Endothelial cell of umbilical vein (primary cell): ENCODE measurements at regions not wholly inside any gene's neighbourhood (a gene's known extent, or its start where the extent isn't known, plus 50 kb on each side); places are given as distances from the start of the nearest gene placed in this dataset.

Experiments used
- BruUV-seq: library from RNA; stranded (reverse); fragments of 400-500 nt; replicated peaks from 2 replicates; lab custom pipeline; 2021; lab: Mats Ljungman, UMichigan
- CTCF ChIA-PET: fragments of 300-600, 350-600 bp; sonication (Branson Sonifier 250); formaldehyde crosslinking; loops from one replicate; lab custom pipeline; 2021; ENCODE audit warnings: antibody characterized with exemption, inconsistent platforms; lab: Charles Lee
- POLR2A ChIA-PET: fragments of 300-600, 350-600 bp; sonication (Branson Sonifier 250); formaldehyde crosslinking; loops from one replicate; lab custom pipeline; 2021; ENCODE audit warnings: antibody characterized with exemption, inconsistent platforms; lab: Charles Lee
- DNase-seq: peaks from one replicate; pipeline ENCODE4 v3.0.0-alpha.2; 2011; ENCODE audit warnings: low read depth, low spot score
- FAIRE-seq: peaks from 2 replicates; lab custom pipeline; 2011; peaks lifted over from hg19 to GRCh38; lab: Jason Lieb, UNC
- H2AFZ ChIP-seq: 2 replicates; pipeline ENCODE4 v1.6.0; 2012; ENCODE audit warnings: low read depth, low read length, control low read depth, inconsistent platforms
- H3K27ac ChIP-seq: 2 replicates; pipeline ENCODE4 v1.5.1; 2011; ENCODE audit warnings: low read depth, mild to moderate bottlenecking, control low read depth, low read length, moderate library complexity; ENCODE audit not compliant: insufficient read depth
- H3K27me3 ChIP-seq, 2 experiments: 2 replicates each; pipeline versions ENCODE4 v1.6.0 to v1.6.1; 2011; ENCODE audit warnings: low read length in 2 of 2, mixed read lengths in 1 of 2; ENCODE audit not compliant: control insufficient read depth in 2 of 2, insufficient read depth in 2 of 2
- H3K36me3 ChIP-seq, 2 experiments: 2 replicates in 1 of 2; 3 replicates in 1 of 2; pipeline ENCODE4 v1.5.1; 2011; ENCODE audit warnings: low read length in 2 of 2, mild to moderate bottlenecking in 1 of 2, moderate library complexity in 1 of 2; ENCODE audit not compliant: control insufficient read depth in 2 of 2, insufficient read depth in 2 of 2; ENCODE audit errors: extremely low read depth in 1 of 2
- H3K4me1 ChIP-seq: 3 replicates; pipeline ENCODE4 v1.5.1; 2011; ENCODE audit warnings: mild to moderate bottlenecking, low read length; ENCODE audit not compliant: control insufficient read depth, insufficient read depth; ENCODE audit errors: extremely low read depth
- H3K4me2 ChIP-seq: 2 replicates; pipeline ENCODE4 v1.6.1; 2011; ENCODE audit warnings: low read length, control low read depth, mixed read lengths; ENCODE audit not compliant: insufficient read depth
- H3K4me3 ChIP-seq, 3 experiments: fragments of 200-600 bp in 1 of 3; sonication (generic), shearing (Covaris generic) in 1 of 3; replicated peaks in 1 of 3; 2 replicates each; pipeline ENCODE4 v1.5.1; 2011 to 2016; ENCODE audit warnings: control low read depth in 3 of 3, low read length in 3 of 3, mild to moderate bottlenecking in 2 of 3, inconsistent platforms in 1 of 3, low read depth in 1 of 3, moderate library complexity in 1 of 3; ENCODE audit not compliant: insufficient read depth in 1 of 3
- H3K79me2 ChIP-seq: 2 replicates; pipeline ENCODE4 v1.6.0; 2012; ENCODE audit warnings: low read length, inconsistent platforms; ENCODE audit not compliant: control insufficient read depth, insufficient read depth
- H3K9ac ChIP-seq: replicated peaks from 2 replicates; pipeline ENCODE3; 2011; ENCODE audit warnings: low read length, control low read depth; ENCODE audit not compliant: insufficient read depth; ENCODE audit errors: extremely low read depth
- H3K9me1 ChIP-seq: replicated peaks from 3 replicates; pipeline ENCODE4 v1.6.0; 2011; ENCODE audit warnings: mild to moderate bottlenecking, low read length; ENCODE audit not compliant: control insufficient read depth, insufficient read depth; ENCODE audit errors: extremely low read depth
- H3K9me3 ChIP-seq: replicated peaks from 2 replicates; pipeline ENCODE4 v1.5.1; 2012; ENCODE audit warnings: low read length, inconsistent platforms; ENCODE audit not compliant: control insufficient read depth, insufficient read depth
- H4K20me1 ChIP-seq: replicated peaks from 2 replicates; pipeline ENCODE3; 2011; ENCODE audit warnings: mild to moderate bottlenecking, low read length; ENCODE audit not compliant: control insufficient read depth, insufficient read depth; ENCODE audit errors: extremely low read depth
- CTCF ChIP-seq, 2 donors: IDR thresholded peaks; 1 replicate in 1 of 2; 2 replicates in 1 of 2; pipeline ENCODE4 v1.5.1; 2011; ENCODE audit warnings: low read length in 2 of 2, mild to moderate bottlenecking in 2 of 2, moderate library complexity in 2 of 2, control low read depth in 1 of 2, inconsistent platforms in 1 of 2, low read depth in 1 of 2; ENCODE audit not compliant: insufficient read depth in 1 of 2; ENCODE audit errors: extremely low read depth in 1 of 2
- EZH2 ChIP-seq: IDR thresholded peaks from 2 replicates; pipeline ENCODE4 v1.6.1; 2012; ENCODE audit warnings: borderline replicate concordance, low read depth, mild to moderate bottlenecking, moderate library complexity, low read length, inconsistent platforms; ENCODE audit not compliant: severe bottlenecking
- FOS ChIP-seq: IDR thresholded peaks from 2 replicates; pipeline ENCODE4 v1.6.1; 2011; ENCODE audit warnings: mild to moderate bottlenecking, low read length, moderate library complexity, borderline replicate concordance; ENCODE audit not compliant: insufficient read depth
- GATA2 ChIP-seq: IDR thresholded peaks from 2 replicates; pipeline ENCODE4 v1.7.0; 2011; ENCODE audit warnings: low read depth, mild to moderate bottlenecking, moderate library complexity, mixed read lengths, low read length; ENCODE audit not compliant: insufficient read length, insufficient read depth
- JUN ChIP-seq: IDR thresholded peaks from 2 replicates; pipeline ENCODE4 v1.6.1; 2011; ENCODE audit warnings: borderline replicate concordance, low read depth; ENCODE audit not compliant: insufficient read length, insufficient read depth
- MAX ChIP-seq: IDR thresholded peaks from 2 replicates; pipeline ENCODE4 v1.6.1; 2011; ENCODE audit not compliant: insufficient read depth, insufficient read length
- MYC ChIP-seq: IDR thresholded peaks from one replicate; pipeline ENCODE4 v1.6.1; 2011; ENCODE audit warnings: mild to moderate bottlenecking, low read depth, low read length
- POLR2A ChIP-seq: IDR thresholded peaks from 2 replicates; pipeline ENCODE4 v1.6.1; 2012; ENCODE audit warnings: low read depth, mild to moderate bottlenecking, control low read depth, low read length
- POLR2AphosphoS5 ChIP-seq: IDR thresholded peaks from 2 replicates; pipeline ENCODE4 v1.6.1; 2012; ENCODE audit warnings: low read depth, mild to moderate bottlenecking, control low read depth, low read length, moderate library complexity; ENCODE audit not compliant: insufficient read depth
- dilution Hi-C: fragments of 300-500 bp; cut with MboI; formaldehyde crosslinking; loops from one replicate; pipeline ENCODE4 v1.15.0; 2019; ENCODE audit warnings: low sequenced_read_pairs; ENCODE audit not compliant: extremely low pct_ligation_motif_present
- intact Hi-C: fragments of 100-400 bp; cut with micrococcal nuclease; formaldehyde crosslinking; loops from one replicate; pipeline ENCODE4 v1.10.0; 2022

DNA sequence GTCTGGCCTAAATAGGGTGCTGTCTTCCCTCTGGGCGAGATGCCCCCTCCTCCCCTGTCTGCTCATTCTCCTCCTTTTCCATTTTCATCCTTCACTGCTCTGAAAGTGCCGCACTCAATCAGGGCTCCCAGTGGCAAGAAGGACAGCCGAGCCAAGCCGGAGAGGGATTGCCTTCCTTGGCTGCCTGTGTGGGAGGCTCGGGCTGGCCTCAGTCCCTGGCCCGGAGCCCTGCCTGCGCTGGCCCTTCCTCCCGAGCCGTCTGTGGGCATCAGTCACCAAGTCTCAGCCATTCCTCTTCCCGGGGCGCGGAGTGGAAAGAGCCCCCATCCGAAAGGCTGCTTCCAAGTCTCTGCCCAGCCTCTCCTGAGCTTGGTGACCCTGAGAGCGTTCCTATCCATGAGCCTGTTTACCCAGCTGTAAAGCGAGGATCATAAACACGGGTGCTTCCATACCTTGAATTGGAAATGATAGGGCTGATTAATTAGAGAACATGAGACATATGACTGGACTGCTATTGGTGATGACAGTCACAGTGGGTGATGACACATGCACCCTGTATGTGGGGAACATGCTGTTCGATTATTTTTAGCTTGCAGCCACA is 59.1 kb upstream of the TLE3 start:
- H2AFZ ChIP-seq: no peak overlapping the region
- H3K27me3 ChIP-seq: peaks cover 0 to 4% of the 10 kb centered on the region in 2 experiments
- TF ChIP-seq FOS (no peak), POLR2A (no peak), MAX (no peak), CTCF (IDR thresholded peaks at IDR 0.05; ENCODE audit: extremely low read depth in 1 of 2, insufficient read depth in 1 of 2, low read depth in 1 of 2, low read length in 2 of 2) (no peak), POLR2AphosphoS5 (no peak), JUN (no peak), EZH2 (no peak), MYC (no peak), GATA2 (no peak)
- H4K20me1 ChIP-seq: no peaks in the 10 kb centered on the region
- POLR2A ChIA-PET: no interaction called here
- BruUV-seq: no TSS peak
- no peaks in the 10 kb centered on the region for H3K9me3 ChIP-seq
- FAIRE-seq (no peak), DNase-seq (peak; percentile 61)
- dilution Hi-C loops: no loop called here
- intact Hi-C loops: no loop called here
- H3K4me1 ChIP-seq: peaks cover 7% of the 10 kb centered on the region
- no peaks in the 10 kb centered on the region for H3K36me3 ChIP-seq
- no peak overlapping the region for H3K9ac ChIP-seq
- no peak overlapping the region for H3K4me3 ChIP-seq
- CTCF ChIA-PET: interaction anchor here (1.0 to 6.0 kb wide), 3 partner anchors 14 to 25 kb away, joined by 3 to 30 read pairs (median 3); no protein-coding TSS in a partner anchor
- H3K4me2 ChIP-seq: no peak overlapping the region
- H3K9me1 ChIP-seq: no peaks in the 10 kb centered on the region
- no peak overlapping the region for H3K27ac ChIP-seq
- H3K79me2 ChIP-seq: no peaks in the 10 kb centered on the region
